HFFc6 (cell line): ENCODE measurements at regions not wholly inside any gene's neighbourhood (a gene's known extent, or its start where the extent isn't known, plus 50 kb on each side); places are given as distances from the start of the nearest gene placed in this dataset.

Experiments
- DNase-seq: peaks from one replicate; pipeline ENCODE4 v3.0.0-alpha.2; 2018
- H3K27ac Mint-ChIP-seq: 2 replicates; pipeline ENCODE4 v1.8.0; 2020; ENCODE audit warnings: mild to moderate bottlenecking, mixed read lengths
- H3K27me3 Mint-ChIP-seq: 2 replicates; pipeline ENCODE4 v1.8.0; 2021; ENCODE audit warnings: mild to moderate bottlenecking, moderate library complexity, mixed read lengths; ENCODE audit not compliant: insufficient read depth
- H3K36me3 Mint-ChIP-seq: 2 replicates; pipeline ENCODE4 v1.8.0; 2021; ENCODE audit warnings: low read depth, mixed read lengths
- H3K4me1 Mint-ChIP-seq: 2 replicates; pipeline ENCODE4 v1.8.0; 2020; ENCODE audit warnings: low read depth, mixed read lengths
- H3K4me3 Mint-ChIP-seq: 2 replicates; pipeline ENCODE4 v1.8.0; 2020; ENCODE audit warnings: mild to moderate bottlenecking, moderate library complexity, mixed read lengths
- H3K9me3 Mint-ChIP-seq: 2 replicates; pipeline ENCODE4 v1.8.0; 2020; ENCODE audit warnings: mild to moderate bottlenecking, mixed read lengths
- CTCF ChIP-seq: fragments of 200-600 bp; sonication (generic); IDR thresholded peaks from 2 replicates; pipeline ENCODE4 v1.5.0; 2021; ENCODE audit warnings: antibody characterized with exemption, mild to moderate bottlenecking

DNA sequence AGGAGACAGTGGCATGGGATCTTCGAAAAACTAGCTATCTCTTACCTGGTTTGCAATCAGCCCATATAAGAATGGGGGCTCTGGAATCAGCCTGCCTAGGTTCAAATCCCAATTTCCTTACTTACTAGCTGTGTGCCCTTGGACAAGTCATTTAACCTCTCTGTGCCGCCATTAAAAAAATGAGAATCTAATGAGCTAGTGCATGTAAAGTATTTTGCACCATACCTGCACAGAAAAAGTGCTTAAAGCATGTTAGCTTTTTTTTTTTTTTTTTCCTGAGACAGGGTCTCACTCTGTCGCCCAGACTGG, 181.8 kb downstream of the SHQ1 start:
- Mint-ChIP-seq H3K27me3 (peaks cover 7% of the 10 kb centered on the region), H3K4me3 (no peak overlapping the region), H3K36me3 (no peaks in the 10 kb centered on the region), H3K4me1 (peaks cover 1% of the 10 kb centered on the region), H3K9me3 (no peaks in the 10 kb centered on the region), H3K27ac (no peak overlapping the region)
- 0 out of 2 replicates have a peak, but pooled peaks have one; percentile 22 for TF ChIP-seq CTCF
- no peak for DNase-seq

DNA sequence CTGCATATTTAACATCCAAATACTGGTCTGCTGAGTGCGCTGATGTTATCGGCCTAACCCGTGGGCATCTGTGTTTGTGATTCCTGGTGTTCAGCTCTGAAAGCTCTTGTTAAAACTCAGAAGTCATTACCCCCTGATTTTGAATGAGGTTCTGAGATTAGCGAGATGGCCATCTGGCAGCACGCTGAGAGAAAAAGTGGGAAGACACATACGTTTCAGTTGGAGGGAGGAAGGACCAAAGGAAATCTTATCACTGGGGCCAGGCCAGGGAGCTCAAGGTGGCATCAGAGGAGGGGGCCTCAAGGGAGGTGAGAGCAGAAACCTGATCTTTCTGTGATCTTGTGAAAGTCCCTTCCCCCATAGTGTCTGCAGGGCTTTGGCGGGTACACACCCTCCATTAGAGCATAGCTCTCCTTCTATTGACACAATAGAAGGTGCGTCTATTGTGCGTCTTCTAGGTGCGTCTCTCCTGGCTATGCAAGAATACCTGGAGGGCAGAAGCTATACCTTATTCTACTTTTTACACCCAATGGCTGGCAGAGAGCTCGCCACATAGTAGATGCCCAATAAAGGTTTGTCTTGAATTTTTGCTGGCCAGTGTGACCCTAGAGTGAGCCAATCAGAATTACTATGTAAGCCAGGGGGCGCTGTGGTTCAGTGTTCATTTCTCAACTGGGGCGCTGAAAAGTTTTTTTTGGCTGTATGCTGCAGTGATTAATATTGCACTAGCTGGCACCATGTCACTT, 182.4 kb downstream of the SHQ1 start:
- TF ChIP-seq CTCF = peak; percentile 82
- Mint-ChIP-seq H3K4me1 (peaks cover 7% of the 10 kb centered on the region), H3K4me3 (no peak overlapping the region), H3K36me3 (no peaks in the 10 kb centered on the region), H3K27me3 (peaks cover 3% of the 10 kb centered on the region), H3K27ac (no peak overlapping the region), H3K9me3 (no peaks in the 10 kb centered on the region)
- peak; percentile 9 for DNase-seq

DNA sequence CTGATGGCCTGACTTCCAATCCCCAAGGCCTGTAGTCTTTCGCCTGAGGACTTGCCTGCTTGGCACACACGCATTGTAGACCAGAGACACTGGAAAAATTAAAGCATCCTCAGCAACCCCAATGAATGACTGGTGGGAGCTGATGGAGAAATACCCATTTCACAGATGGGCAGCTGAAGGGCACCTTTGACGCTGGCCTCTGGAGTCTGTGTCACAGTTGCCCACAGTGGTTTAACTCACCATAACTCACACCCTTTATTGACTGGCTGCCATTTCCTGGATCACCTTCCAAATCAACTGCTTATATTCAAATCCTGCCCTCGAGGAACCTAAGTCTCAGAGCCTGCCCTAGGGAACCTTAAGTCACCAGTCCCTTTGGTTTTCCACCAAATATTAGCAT, 183.1 kb downstream of the SHQ1 start:
- no peaks in the 10 kb centered on the region for H3K36me3 Mint-ChIP-seq
- no peak for TF ChIP-seq CTCF
- H3K9me3 Mint-ChIP-seq = no peaks in the 10 kb centered on the region
- H3K27me3 Mint-ChIP-seq = peaks cover 1% of the 10 kb centered on the region
- H3K4me1 Mint-ChIP-seq = peaks cover 11% of the 10 kb centered on the region
- DNase-seq = no peak
- H3K27ac Mint-ChIP-seq = no peak overlapping the region
- H3K4me3 Mint-ChIP-seq = no peak overlapping the region

DNA sequence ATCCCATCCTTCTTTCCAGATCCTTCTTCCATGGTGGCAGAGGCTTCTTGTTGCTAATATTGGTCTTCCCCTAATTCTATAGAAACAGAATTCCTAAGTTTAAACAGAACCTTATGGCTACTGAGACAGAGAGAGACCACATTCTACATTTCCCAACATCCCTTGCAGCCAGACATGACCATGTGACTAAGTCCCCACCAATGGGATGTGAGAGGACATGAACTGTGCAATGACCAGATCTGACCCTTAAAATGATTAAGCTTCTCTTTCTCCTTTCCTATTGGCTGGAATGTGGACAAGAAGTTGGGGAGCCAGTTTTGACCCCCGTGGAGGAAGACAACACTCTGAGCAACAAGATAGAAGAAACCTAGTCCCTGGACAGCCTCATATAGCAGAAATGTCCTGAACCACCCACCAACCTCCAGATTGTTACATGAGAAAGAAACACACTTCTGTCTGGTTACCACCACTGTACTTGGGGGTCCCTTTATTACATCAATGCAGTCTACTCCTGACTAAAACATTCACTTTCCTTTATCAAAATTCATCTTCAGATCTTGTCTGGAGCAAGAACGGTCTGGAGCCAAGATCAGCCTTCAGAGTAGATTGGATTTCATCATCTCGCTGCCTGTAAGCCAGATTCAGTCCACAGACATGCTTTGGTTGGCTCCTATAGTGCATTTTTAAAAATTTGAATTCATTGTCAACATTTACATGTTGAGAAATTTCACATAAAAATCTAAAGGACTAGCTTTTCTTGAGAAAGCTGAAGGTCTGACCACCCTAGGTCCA, 183.9 kb downstream of the SHQ1 start:
- TF ChIP-seq CTCF = no peak
- peaks cover 11% of the 10 kb centered on the region for H3K4me1 Mint-ChIP-seq
- H3K9me3 Mint-ChIP-seq = no peaks in the 10 kb centered on the region
- peaks cover 1% of the 10 kb centered on the region for H3K27me3 Mint-ChIP-seq
- no peak overlapping the region for H3K27ac Mint-ChIP-seq
- DNase-seq = no peak
- no peak overlapping the region for H3K4me3 Mint-ChIP-seq
- no peaks in the 10 kb centered on the region for H3K36me3 Mint-ChIP-seq

GRCh38 chr3:72663429-72663828, 184.8 kb downstream of the SHQ1 start:
- Mint-ChIP-seq H3K27ac (no peak overlapping the region), H3K27me3 (peaks cover 1% of the 10 kb centered on the region), H3K36me3 (no peaks in the 10 kb centered on the region), H3K9me3 (no peaks in the 10 kb centered on the region), H3K4me1 (peaks cover 11% of the 10 kb centered on the region), H3K4me3 (no peak overlapping the region)
- DNase-seq = no peak
- TF ChIP-seq CTCF = no peak
